ENCODE measurements at regions not wholly inside any gene's neighbourhood (a gene's known extent, or its start where the extent isn't known, plus 50 kb on each side); places are given as distances from the start of the nearest gene placed in this dataset.

DNA sequence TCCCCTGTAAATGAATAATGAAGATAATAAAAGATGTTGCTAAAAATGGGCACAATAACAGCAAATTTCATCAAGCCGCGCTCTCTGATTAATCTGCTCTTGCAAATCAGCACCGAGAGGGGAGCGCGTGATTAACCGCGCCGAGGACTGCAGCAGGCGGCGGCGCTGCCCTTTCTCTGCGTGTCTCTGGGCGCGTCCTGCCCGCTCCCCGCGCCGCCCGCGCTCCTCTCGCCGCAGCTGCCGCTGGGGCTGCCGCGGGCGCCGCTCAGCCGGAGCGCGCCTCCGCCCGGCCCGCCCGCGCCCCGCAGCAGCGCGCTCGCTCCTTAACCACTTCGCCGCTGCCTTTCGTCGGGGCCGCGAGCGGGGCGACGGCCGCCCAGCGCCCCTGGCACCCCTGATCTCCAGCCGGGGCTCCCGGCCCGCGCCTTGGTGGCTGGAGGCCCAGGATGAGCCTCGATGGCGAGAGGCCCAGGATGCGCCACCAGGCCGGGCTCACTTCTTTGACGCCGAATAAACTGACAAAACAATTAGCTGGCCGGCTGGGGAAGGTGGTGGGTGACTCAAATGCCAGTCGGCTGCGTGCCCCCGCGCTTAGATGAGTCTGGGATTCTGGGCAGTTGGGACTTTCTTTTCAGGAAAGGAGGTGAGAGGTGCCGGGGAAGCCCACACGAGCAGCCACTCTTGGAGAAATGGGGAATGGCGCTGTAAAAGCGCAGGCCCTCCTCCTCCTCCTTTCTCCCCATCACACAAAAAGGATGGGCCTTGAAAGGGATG is 221.4 kb upstream of the PKN2 start:
- TF ChIP-seq, protein P1, sequence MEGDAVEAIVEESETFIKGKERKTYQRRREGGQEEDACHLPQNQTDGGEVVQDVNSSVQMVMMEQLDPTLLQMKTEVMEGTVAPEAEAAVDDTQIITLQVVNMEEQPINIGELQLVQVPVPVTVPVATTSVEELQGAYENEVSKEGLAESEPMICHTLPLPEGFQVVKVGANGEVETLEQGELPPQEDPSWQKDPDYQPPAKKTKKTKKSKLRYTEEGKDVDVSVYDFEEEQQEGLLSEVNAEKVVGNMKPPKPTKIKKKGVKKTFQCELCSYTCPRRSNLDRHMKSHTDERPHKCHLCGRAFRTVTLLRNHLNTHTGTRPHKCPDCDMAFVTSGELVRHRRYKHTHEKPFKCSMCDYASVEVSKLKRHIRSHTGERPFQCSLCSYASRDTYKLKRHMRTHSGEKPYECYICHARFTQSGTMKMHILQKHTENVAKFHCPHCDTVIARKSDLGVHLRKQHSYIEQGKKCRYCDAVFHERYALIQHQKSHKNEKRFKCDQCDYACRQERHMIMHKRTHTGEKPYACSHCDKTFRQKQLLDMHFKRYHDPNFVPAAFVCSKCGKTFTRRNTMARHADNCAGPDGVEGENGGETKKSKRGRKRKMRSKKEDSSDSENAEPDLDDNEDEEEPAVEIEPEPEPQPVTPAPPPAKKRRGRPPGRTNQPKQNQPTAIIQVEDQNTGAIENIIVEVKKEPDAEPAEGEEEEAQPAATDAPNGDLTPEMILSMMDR (IDR thresholded peaks at IDR 0.05; ENCODE audit: insufficient read depth, low read length) = no peak
- no peak for TF ChIP-seq POLR2AphosphoS5 (IDR thresholded peaks at IDR 0.05; ENCODE audit: low read depth)
- no peak for TF ChIP-seq SPI1 (IDR thresholded peaks at IDR 0.05; ENCODE audit: borderline replicate concordance, low read depth)
- TF ChIP-seq, protein P2, sequence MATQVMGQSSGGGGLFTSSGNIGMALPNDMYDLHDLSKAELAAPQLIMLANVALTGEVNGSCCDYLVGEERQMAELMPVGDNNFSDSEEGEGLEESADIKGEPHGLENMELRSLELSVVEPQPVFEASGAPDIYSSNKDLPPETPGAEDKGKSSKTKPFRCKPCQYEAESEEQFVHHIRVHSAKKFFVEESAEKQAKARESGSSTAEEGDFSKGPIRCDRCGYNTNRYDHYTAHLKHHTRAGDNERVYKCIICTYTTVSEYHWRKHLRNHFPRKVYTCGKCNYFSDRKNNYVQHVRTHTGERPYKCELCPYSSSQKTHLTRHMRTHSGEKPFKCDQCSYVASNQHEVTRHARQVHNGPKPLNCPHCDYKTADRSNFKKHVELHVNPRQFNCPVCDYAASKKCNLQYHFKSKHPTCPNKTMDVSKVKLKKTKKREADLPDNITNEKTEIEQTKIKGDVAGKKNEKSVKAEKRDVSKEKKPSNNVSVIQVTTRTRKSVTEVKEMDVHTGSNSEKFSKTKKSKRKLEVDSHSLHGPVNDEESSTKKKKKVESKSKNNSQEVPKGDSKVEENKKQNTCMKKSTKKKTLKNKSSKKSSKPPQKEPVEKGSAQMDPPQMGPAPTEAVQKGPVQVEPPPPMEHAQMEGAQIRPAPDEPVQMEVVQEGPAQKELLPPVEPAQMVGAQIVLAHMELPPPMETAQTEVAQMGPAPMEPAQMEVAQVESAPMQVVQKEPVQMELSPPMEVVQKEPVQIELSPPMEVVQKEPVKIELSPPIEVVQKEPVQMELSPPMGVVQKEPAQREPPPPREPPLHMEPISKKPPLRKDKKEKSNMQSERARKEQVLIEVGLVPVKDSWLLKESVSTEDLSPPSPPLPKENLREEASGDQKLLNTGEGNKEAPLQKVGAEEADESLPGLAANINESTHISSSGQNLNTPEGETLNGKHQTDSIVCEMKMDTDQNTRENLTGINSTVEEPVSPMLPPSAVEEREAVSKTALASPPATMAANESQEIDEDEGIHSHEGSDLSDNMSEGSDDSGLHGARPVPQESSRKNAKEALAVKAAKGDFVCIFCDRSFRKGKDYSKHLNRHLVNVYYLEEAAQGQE (IDR thresholded peaks at IDR 0.05; ENCODE audit: insufficient replicate concordance, low read depth) = no peak

Measured in HL-60 (cell line).